Kidney (tissue), 13 donors: ENCODE measurements at regions not wholly inside any gene's neighbourhood (a gene's known extent, or its start where the extent isn't known, plus 50 kb on each side); places are given as distances from the start of the nearest gene placed in this dataset.

Experiments used
- DNase-seq, 5 donors: peaks; one replicate each; pipeline ENCODE4 v3.0.0-alpha.2; 2013 to 2020
- FAIRE-seq: peaks from 2 replicates; lab custom pipeline; 2012; peaks lifted over from hg19 to GRCh38; lab: Jason Lieb, UNC
- H3K27ac ChIP-seq, 2 donors: one replicate each; pipeline ENCODE4 v1.7.0; 2013; ENCODE audit warnings: low read depth in 2 of 2, low read length in 2 of 2, inconsistent platforms in 1 of 2
- H3K27me3 ChIP-seq: one replicate; pipeline ENCODE4 v1.7.1; 2013; ENCODE audit warnings: low read length, inconsistent platforms; ENCODE audit not compliant: control insufficient read depth, insufficient read depth
- H3K36me3 ChIP-seq, 3 donors: one replicate each; pipeline versions ENCODE4 v1.7.0 to v1.7.1; 2013; ENCODE audit warnings: low read length in 3 of 3, control low read depth in 1 of 3, inconsistent platforms in 1 of 3; ENCODE audit not compliant: insufficient read depth in 3 of 3, control insufficient read depth in 2 of 3
- H3K4me1 ChIP-seq, 3 donors: one replicate each; pipeline versions ENCODE4 v1.7.0 to v1.7.1; 2013; ENCODE audit warnings: low read length in 3 of 3, inconsistent platforms in 1 of 3, low read depth in 1 of 3; ENCODE audit not compliant: control insufficient read depth in 2 of 3, insufficient read depth in 2 of 3
- H3K4me3 ChIP-seq, 3 donors: one replicate each; pipeline versions ENCODE4 v1.7.0 to v1.8.1; 2013; ENCODE audit warnings: low read length in 3 of 3, control low read depth in 1 of 3, inconsistent platforms in 1 of 3
- H3K9ac ChIP-seq, 3 donors: one replicate each; pipeline versions ENCODE4 v1.7.0 to v1.7.1; 2013; ENCODE audit warnings: low read length in 3 of 3, control low read depth in 1 of 3, inconsistent platforms in 1 of 3
- H3K9me3 ChIP-seq, 3 donors: one replicate each; pipeline versions ENCODE4 v1.7.0 to v1.7.1; 2013; ENCODE audit warnings: low read length in 3 of 3, control low read depth in 1 of 3, inconsistent platforms in 1 of 3; ENCODE audit not compliant: control insufficient read depth in 2 of 3, insufficient read depth in 1 of 3
- CTCF ChIP-seq: IDR thresholded peaks from 3 replicates; pipeline ENCODE4 v1.5.1; 2012; ENCODE audit warnings: mild to moderate bottlenecking, moderate library complexity, borderline replicate concordance; ENCODE audit not compliant: insufficient read depth; ENCODE audit errors: extremely low read depth
- intact Hi-C: fragments of 100-400 bp; cut with DNase I; formaldehyde crosslinking; loops from one replicate; pipeline ENCODE4 v1.11.1; 2022
- donor health status: control.
- donor health status: control.
- donor health status: control.
- donor health status: control.
- donor health status: control.
- donor health status: DM: yes; HTN: yes; CAD: no.
- donor health status: Normal renal cell carcinoma (clear cell type).

GRCh38 chr11:70829134-70829885, 423.1 kb downstream of the SHANK2 start:
- H3K4me1 ChIP-seq: no peaks in the 10 kb centered on the region
- H3K4me3 ChIP-seq: no peak overlapping the region
- DNase-seq (no peak), FAIRE-seq (no peak)
- H3K9me3 ChIP-seq: no peaks in the 10 kb centered on the region
- no peaks in the 10 kb centered on the region for H3K36me3 ChIP-seq
- intact Hi-C loops: no loop called here
- no peak overlapping the region for H3K9ac ChIP-seq
- no peak for TF ChIP-seq CTCF
- no peak overlapping the region for H3K27ac ChIP-seq
- no peaks in the 10 kb centered on the region for H3K27me3 ChIP-seq

- Histone ChIP-seq H3K27me3 (no peaks in the 10 kb centered on the region), H3K9ac (no peak overlapping the region), H3K27ac (no peak overlapping the region), H3K4me3 (no peak overlapping the region), H3K9me3 (no peaks in the 10 kb centered on the region), H3K36me3 (no peaks in the 10 kb centered on the region), H3K4me1 (no peaks in the 10 kb centered on the region)
- no peak for DNase-seq
- FAIRE-seq: no peak
- intact Hi-C loops: no loop called here
- TF ChIP-seq CTCF: no peak
These were observed 422.5 kb downstream of the SHANK2 start for GRCh38 chr11:70829886-70830272.

- no peaks in the 10 kb centered on the region for H3K4me1 ChIP-seq
- no peak for FAIRE-seq
- H3K27ac ChIP-seq: no peak overlapping the region
- intact Hi-C loops: no loop called here
- no peak for TF ChIP-seq CTCF
- no peaks in the 10 kb centered on the region for H3K9me3 ChIP-seq
- no peak overlapping the region for H3K9ac ChIP-seq
- H3K27me3 ChIP-seq: no peaks in the 10 kb centered on the region
- no peak for DNase-seq
- H3K36me3 ChIP-seq: no peaks in the 10 kb centered on the region
- H3K4me3 ChIP-seq: no peak overlapping the region
These were observed 419.4 kb downstream of the SHANK2 start for GRCh38 chr11:70833011-70833410.

- intact Hi-C loops: no loop called here
- H3K4me1 ChIP-seq: no peaks in the 10 kb centered on the region
- H3K9me3 ChIP-seq: no peaks in the 10 kb centered on the region
- H3K27ac ChIP-seq: no peak overlapping the region
- no peaks in the 10 kb centered on the region for H3K36me3 ChIP-seq
- no peak for FAIRE-seq
- H3K27me3 ChIP-seq: no peaks in the 10 kb centered on the region
- no peak for DNase-seq
- H3K9ac ChIP-seq: no peak overlapping the region
- H3K4me3 ChIP-seq: no peak overlapping the region
- TF ChIP-seq CTCF: no peak
These were observed 418.8 kb downstream of the SHANK2 start for GRCh38 chr11:70833554-70833953.
